ENCODE measurements at regions not wholly inside any gene's neighbourhood (a gene's known extent, or its start where the extent isn't known, plus 50 kb on each side); places are given as distances from the start of the nearest gene placed in this dataset.

GRCh38 chr2:5886462-5886861 lies 194.3 kb downstream of the SOX11 start:
- TF ChIP-seq, protein P1, sequence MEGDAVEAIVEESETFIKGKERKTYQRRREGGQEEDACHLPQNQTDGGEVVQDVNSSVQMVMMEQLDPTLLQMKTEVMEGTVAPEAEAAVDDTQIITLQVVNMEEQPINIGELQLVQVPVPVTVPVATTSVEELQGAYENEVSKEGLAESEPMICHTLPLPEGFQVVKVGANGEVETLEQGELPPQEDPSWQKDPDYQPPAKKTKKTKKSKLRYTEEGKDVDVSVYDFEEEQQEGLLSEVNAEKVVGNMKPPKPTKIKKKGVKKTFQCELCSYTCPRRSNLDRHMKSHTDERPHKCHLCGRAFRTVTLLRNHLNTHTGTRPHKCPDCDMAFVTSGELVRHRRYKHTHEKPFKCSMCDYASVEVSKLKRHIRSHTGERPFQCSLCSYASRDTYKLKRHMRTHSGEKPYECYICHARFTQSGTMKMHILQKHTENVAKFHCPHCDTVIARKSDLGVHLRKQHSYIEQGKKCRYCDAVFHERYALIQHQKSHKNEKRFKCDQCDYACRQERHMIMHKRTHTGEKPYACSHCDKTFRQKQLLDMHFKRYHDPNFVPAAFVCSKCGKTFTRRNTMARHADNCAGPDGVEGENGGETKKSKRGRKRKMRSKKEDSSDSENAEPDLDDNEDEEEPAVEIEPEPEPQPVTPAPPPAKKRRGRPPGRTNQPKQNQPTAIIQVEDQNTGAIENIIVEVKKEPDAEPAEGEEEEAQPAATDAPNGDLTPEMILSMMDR (optimal IDR thresholded peaks at IDR 0.05 in 1 of 3, IDR thresholded peaks at IDR 0.05 in 1 of 3, conservative IDR thresholded peaks at IDR 0.05 in 1 of 3; ENCODE audit: extremely low read depth in 1 of 3, insufficient read depth in 2 of 3, low read length in 3 of 3), result no peak
- TF ChIP-seq EZH2 (IDR thresholded peaks at IDR 0.05; ENCODE audit: low read length), result no peak
